ENCODE measurements at regions not wholly inside any gene's neighbourhood (a gene's known extent, or its start where the extent isn't known, plus 50 kb on each side); places are given as distances from the start of the nearest gene placed in this dataset.
"Not testable (repeated sequence)": the region's sequence is repeated elsewhere in the genome, so short reads cannot be mapped to it uniquely, and the experiment has no call there.

DNA sequence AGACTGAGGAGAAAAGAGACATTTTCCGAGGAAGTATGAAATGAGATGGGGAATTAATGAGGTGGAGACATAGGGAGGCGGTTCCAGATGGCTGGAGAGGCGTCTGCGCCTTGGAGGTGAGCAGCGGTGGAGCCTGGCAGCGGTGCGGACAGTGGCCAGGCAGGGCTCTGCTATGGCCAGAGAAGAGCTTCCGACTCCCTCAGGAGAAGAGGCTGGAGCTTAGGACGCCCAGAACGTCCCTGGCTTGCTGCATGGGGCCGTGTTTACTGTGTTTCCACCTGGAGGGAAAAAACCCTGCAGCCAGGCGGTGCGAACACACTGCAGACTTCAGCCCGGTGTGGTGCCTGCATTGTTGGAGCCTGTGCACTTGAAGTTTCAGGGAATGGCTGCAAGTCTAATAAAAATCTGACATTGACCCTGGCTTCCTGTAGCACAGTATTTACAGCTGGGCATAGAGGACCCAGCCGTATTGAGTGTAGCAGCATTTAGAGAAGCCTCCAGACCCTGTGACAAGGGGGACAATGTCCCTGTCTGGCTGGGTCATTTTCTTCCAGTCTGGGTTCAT, 447.1 kb upstream of the MKI67 start:
- DNase-seq (ENCODE audit: low spot score): no peak
- no peak for FAIRE-seq

GRCh38 chr10:128573986-128574385, 447.8 kb upstream of the MKI67 start:
- no peak for DNase-seq (ENCODE audit: low spot score)
- no peak for FAIRE-seq

DNA sequence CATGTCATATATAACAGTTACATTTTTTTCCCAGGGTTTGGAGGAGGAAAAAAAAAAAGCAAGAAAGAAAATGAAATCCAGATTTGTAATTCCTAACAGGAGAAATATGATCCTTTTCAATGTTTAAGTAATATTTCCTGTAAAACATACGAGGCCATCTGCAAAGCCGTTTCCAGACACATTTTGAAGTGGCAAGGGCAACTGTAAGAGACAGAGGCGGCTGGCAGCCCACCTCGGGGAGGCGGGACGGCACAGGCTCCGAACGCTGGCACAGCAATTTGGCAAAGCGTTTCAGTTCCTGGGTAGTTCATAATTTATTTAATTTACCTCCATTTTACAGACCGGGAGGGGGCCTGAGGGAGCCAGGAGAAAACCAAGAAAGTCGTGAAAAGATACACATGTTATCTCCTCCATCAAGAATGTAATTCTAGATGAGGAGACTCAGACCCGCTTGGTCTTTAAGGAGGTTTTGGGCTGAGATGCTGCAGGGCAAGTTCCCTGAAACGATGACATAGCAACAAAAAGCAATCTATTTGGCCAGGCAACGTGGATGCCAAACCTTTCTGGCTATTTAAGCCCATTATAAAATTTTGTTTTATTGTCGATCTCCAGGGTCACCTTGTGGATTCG, 448.5 kb upstream of the MKI67 start:
- FAIRE-seq (no peak), DNase-seq (ENCODE audit: low spot score) (no peak)

- DNase-seq (ENCODE audit: low spot score): no peak
- no peak for FAIRE-seq
Observed at GRCh38 chr10:128575761-128576160, 449.5 kb upstream of the MKI67 start.

GRCh38 chr10:128576336-128576735, 450.1 kb upstream of the MKI67 start:
- DNase-seq (ENCODE audit: low spot score): no peak
- FAIRE-seq: no peak

GRCh38 chr10:128576943-128577670, 450.9 kb upstream of the MKI67 start:
- DNase-seq (ENCODE audit: low spot score) (no peak), FAIRE-seq (no peak)

- DNase-seq (ENCODE audit: low spot score) (no peak), FAIRE-seq (no peak)
Observed at GRCh38 chr10:128577958-128578750, 451.9 kb upstream of the MKI67 start.

GRCh38 chr10:128578766-128579165, 452.5 kb upstream of the MKI67 start:
- FAIRE-seq: no peak

GRCh38 chr10:128579280-128579865, 453.1 kb upstream of the MKI67 start:
- no peak for DNase-seq (ENCODE audit: low spot score)
- no peak for FAIRE-seq

More at GRCh38 chr10:128578766-128579165, 452.5 kb upstream of the MKI67 start:
- DNase-seq (ENCODE audit: low spot score): no peak

DNA sequence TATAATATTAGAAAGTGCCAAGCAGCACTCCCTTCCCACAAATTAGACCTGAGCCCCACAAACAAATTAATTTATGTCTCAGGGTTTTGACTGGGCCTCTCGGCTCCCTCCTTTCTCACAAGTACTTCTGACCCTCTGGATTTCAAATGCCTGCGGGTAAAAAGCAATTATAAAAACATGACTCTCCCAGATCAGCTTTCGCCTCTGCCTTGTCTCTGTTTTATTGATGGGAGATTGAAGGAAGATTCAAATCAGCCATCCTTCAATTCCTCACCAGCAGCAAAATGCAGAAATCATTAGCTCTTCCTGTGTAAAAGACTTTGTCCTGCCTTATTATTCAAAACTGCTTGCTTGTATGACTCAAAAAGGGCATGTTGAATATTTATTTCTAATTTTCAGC, 453.7 kb upstream of the MKI67 start:
- FAIRE-seq (no peak), DNase-seq (ENCODE audit: low spot score) (no peak)

DNA sequence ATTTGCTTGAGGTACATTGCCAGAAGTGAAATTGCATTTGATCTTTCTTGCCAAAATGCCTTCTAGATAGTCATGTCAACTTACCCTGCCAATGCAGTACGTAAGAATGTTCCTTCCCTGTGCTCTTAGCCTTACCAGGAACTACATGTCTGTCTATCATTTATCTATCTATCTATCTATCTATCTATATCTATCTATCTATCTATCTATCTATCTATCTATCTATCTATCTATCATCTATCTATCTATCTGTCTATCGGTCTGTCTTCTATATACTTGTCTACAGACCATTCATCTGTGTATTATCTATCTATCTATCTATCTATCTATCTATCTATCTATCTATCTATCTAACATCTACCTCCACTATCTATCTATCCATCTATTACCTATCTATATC, 456.9 kb upstream of the MKI67 start:
- DNase-seq (ENCODE audit: low spot score); FAIRE-seq: not testable (repeated sequence)

GRCh38 chr10:128586599-128586998, 460.4 kb upstream of the MKI67 start:
- not testable (repeated sequence) for FAIRE-seq; DNase-seq (ENCODE audit: low spot score)

- DNase-seq (ENCODE audit: low spot score) (no peak), FAIRE-seq (no peak)
Observed at GRCh38 chr10:128587689-128588088, 461.5 kb upstream of the MKI67 start.

GRCh38 chr10:128588402-128588801, 462.2 kb upstream of the MKI67 start:
- FAIRE-seq (no peak), DNase-seq (ENCODE audit: low spot score) (no peak)

GRCh38 chr10:128594688-128595087, 468.5 kb upstream of the MKI67 start:
- DNase-seq (ENCODE audit: low spot score): no peak
- no peak for FAIRE-seq

DNA sequence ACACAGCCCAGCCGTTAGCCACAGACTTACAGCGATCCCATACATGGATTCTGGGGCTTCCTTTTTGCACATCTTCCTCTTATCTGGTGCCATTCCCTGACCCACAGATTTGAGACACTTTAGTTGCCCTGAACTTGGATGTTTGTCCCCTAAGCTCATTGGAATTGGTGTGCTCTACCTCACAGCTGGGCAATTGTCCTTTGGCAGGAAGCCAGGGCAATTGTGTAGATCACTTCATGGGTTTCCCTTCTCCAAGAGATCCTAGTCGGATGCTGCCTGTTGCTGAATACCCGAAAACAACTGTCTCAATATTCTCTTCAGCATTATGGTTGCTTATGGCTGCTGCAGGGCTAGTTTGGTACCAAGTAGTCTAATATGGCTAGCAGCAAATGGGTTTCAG, 470.7 kb upstream of the MKI67 start:
- DNase-seq (ENCODE audit: low spot score) (no peak), FAIRE-seq (no peak)

GRCh38 chr10:128599030-128599429, 472.8 kb upstream of the MKI67 start:
- FAIRE-seq: no peak

DNA sequence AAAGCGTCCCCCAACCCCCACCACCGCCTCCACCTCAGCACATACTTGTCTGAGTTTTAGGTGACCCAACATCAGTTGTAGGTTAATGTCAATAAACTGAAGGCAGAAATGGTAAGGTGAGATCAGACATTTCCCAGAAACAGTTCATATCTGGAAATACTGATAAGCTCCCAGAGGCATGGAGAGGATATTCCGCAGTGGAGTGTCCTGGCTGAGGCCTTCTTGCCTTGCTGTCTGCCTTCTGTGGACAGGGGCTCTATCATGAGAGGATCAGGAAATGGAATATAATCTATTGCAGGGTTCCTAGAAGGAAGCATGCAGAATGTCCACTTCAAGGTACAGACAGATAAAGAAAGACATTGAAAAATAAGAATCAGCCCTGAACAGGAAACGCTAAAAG, 473.3 kb upstream of the MKI67 start:
- FAIRE-seq (no peak), DNase-seq (ENCODE audit: low spot score) (no peak)

More at GRCh38 chr10:128599030-128599429, 472.8 kb upstream of the MKI67 start:
- no peak for DNase-seq (ENCODE audit: low spot score)

GRCh38 chr10:128602183-128602582, 476.0 kb upstream of the MKI67 start:
- FAIRE-seq: no peak
- DNase-seq (ENCODE audit: low spot score): no peak

DNA sequence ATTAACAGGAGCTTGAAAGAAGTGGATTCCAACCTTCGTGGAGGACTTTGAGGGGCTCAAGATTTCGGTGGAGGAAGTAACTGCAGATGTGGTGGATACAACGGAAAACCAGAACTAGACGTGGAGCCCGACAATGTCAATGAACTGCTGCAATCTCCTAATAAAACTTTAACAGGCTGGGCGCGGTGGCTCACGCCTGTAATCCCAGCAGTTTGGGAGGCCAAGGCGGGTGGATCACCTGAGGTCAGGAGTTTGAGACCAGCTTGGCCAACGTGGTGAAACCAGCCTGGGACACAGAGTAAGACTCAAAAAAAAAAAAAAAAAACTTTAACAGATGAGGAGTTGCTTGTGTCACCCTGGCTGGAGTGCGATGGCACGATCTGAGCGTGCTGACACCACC, 477.8 kb upstream of the MKI67 start:
- DNase-seq (ENCODE audit: low spot score) (no peak), FAIRE-seq (no peak)

DNA sequence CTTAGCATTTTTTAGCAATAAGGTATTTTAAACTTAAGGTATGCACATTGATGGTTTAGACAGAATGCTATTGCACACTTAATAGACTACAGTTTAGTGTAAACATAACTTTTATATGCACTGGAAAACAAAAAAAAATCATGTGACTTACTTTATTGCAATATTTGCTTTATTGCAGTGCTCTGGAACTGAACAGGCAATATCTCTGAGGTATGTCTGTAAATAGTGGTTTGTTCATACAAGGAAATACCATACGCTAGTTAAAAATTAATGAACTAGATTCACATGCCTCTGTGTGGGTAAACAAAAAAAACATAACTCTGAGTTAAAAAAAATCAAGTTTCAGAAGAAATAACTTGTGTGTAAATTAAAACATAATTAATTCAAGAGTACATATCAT, 479.0 kb upstream of the MKI67 start:
- no peak for DNase-seq (ENCODE audit: low spot score)

DNA sequence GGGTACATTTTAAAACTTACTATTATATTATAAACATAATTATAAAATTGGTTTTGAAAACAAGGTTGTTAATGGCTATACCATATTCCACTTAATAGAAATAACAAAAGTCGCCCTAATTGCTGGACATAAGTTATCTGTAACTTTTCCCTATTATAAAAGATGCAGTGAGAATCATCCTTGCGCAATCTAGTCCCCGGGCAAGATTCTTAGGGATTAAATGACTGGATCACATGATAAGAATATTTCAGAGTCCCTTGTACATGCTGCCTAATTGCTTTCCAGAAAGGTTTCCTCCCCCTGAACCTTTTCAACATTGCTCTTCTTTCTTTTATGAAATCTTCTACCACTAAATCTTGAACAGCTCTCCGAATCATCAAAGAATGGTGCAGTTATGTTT, 479.8 kb upstream of the MKI67 start:
- no peak for FAIRE-seq
- DNase-seq (ENCODE audit: low spot score): no peak

More for the DNA sequence above, 479.0 kb upstream of the MKI67 start:
- no peak for FAIRE-seq

Data from urothelium cell line (cell line).